Stimulated activated CD8-positive, alpha-beta memory T cell treated with anti-CD3 and anti-CD28 coated beads, Interleukin-7, amount 100 ng/mL, for 1 hour (primary cell): ENCODE measurements at regions not wholly inside any gene's neighbourhood (a gene's known extent, or its start where the extent isn't known, plus 50 kb on each side); places are given as distances from the start of the nearest gene placed in this dataset.
"Not testable (repeated sequence)": the region's sequence is repeated elsewhere in the genome, so short reads cannot be mapped to it uniquely, and the experiment has no call there.

Experiments used
- DNase-seq, 2 donors: peaks; one replicate each; pipeline ENCODE4 v3.0.0-alpha.2; 2020; ENCODE audit warnings: low read depth in 2 of 2

DNA sequence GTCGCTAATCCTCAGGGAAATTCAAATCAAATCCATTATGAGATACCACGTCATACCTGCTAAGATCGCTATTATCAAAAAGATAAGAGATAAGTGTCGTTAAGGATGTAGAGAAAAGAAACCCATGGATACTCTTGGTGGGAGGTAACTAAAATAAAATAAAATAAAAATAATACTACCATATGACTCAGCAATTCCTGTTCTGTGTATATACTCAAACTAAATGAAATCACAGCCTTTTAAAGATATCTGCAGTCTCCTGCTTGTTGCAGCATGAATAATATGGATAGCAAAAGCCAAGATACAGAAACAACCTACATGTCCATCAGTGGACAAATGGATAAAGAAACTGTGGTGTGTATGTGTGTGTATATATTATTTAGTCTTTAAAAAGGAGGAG, 105.8 kb upstream of the IL15 start:
- DNase-seq, result no peak

- DNase-seq, result no peak
Measured at GRCh38 chr4:141534985-141535384, 101.4 kb upstream of the IL15 start.

GRCh38 chr4:141538001-141538400, 98.4 kb upstream of the IL15 start:
- no peak for DNase-seq

DNA sequence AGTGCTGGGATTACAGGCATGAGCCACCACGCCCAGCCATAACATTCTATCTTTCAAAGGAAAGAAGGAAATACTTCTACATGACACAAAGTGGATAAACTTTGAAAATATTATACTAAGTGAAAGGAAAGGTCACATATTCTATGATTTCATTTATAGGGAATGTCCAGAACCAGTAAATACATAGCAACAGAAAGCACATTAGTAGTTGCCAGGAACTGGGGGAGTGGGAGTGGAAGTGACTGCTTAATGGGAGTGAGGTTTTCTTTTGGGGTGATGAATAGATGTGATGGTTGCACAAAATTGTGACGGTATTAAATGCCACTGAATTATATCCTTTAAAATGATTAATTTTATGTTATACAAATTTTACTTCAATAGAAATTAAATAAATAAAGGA, 95.7 kb upstream of the IL15 start:
- no peak for DNase-seq

DNA sequence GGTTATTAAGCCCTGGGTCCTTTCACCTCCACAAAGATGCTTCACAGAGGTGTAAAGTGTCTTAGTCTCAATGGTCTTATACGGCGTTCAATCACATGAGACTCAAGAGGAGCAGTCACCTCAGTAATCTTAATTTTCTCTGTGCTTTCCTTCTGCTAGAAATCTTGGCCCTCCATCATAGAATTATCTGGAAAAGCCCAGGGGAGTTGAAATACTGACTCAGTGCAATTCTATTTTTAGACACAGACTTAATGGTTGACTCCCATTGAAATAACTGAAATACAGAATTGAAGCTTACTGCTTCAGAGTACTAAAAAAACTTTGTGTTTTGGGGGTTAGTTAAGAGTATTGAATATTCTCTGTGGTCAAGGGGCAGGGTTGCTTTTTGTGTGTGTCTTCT, 94.5 kb upstream of the IL15 start:
- no peak for DNase-seq

- no peak for DNase-seq
Measured at GRCh38 chr4:141543176-141543575, 93.2 kb upstream of the IL15 start.

- DNase-seq, result no peak
Measured at GRCh38 chr4:141543706-141544105, 92.7 kb upstream of the IL15 start.

GRCh38 chr4:141548791-141549190, 87.6 kb upstream of the IL15 start:
- DNase-seq, result no peak

DNA sequence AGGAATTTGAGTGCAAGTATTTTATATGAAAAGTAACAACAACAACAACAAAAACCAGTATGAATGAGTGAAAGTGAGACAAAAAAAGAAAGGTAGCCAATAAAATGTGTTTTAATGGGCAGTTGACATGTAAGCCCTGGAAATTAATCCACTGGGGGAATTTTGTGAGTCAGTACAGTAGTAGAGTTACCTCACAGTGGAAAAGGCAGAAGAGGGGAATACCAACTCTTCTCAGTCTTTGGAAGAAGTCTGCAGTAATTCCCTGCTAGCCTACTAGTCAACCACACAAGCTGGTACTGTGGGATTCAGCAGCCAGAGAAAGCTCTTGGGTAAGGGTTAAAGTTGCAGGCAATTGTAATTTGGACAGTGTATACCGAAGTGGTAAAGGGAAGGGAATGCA, 76.3 kb upstream of the IL15 start:
- DNase-seq, result no peak

DNA sequence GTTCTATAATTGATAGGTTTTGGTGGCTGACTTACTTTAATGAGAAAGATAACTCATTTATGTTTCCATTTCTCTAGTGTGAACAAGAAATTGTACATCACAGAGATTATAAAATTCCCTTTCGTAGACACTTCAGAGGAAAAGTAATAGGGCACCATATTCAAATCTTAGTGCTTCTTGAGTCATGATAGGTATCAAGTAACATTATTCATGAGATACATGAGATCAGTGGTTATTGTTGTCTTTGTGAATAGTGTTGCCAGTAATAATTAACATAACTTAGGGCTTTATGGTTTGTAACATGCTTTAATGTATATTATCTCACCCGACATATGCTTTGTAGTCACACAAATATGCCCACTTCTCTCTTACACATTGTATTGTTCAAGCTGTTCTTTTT, 73.7 kb upstream of the IL15 start:
- no peak for DNase-seq

DNA sequence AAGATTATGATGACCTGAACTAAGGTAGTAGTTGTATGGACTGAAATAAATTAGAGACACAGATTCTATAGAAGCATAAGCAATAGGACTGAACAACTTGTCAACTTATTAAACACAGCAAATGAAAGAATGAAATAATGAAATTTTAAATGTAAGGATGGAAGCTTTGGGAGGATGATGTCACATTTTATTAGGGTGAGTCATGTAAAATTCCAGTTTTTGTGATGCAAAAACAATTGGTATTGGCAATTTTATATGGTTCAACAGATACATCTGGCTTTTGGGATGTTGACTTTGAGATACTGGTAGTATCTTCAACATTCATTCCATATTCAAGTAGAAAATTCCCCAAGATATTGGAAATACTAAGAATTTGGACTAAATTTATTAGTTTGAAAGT, 72.7 kb upstream of the IL15 start:
- no peak for DNase-seq

DNA sequence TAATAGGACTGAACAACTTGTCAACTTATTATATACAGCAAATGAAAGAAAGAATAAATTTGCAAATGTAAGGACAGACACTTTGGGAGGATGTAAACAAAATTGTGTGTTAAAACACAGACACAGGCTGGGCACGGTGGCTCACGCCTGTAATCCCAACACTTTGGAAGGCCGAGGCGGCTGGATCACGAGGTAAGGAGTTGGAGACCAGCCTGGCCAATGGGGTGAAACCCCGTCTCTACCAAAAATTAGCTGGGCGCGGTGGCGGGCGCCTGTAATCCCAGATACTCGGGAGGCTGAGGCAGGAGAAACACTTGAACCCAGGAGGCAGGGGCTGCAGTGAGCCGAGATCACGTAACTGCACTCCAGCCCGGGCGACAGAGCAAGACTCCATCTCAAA, 71.4 kb upstream of the IL15 start:
- DNase-seq, result not testable (repeated sequence)

GRCh38 chr4:141565379-141566089, 70.8 kb upstream of the IL15 start:
- DNase-seq, result no peak

- DNase-seq, result no peak
Measured at GRCh38 chr4:141567326-141567915, 69.0 kb upstream of the IL15 start.

DNA sequence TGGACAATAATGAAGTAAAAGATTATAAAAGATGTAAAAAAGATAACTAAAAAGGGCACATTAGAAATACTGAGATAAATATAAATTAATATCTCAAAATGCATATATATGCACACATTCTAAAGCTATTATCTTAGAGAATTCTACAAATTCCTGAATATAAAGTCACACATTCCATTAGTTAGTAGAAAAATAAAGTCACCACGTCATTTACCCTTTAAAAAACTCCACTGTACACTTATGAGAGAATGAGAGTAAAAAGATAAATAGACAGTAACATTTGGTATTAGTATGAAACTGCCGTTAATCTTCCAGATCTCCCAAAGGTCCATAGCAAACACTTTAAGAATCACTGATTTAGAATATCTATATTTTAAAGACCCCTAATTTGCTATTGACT, 67.2 kb upstream of the IL15 start:
- no peak for DNase-seq

- DNase-seq, result no peak
Measured at GRCh38 chr4:141570290-141570689, 66.1 kb upstream of the IL15 start.

GRCh38 chr4:141571362-141571761, 65.0 kb upstream of the IL15 start:
- DNase-seq, result no peak

- DNase-seq, result no peak
Measured at GRCh38 chr4:141571793-141572192, 64.6 kb upstream of the IL15 start.

DNA sequence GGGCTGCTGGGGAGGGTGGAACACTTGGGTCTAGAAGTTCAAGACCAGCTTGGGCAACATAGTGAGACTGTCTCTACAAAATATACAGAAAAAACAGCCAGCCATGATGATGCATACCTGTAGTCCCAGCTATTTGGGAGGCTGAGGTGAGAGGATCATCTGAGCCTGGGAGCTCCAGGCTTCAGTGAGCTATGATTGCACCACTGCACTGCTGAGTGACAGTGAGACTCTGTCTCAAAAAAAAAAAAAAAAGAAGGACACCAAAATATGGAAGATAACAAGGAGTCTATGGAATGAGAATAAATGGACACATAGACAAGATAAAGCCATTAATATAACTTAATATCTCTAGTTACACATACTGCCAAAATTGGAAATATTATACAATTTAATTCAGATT, 62.7 kb upstream of the IL15 start:
- no peak for DNase-seq

DNA sequence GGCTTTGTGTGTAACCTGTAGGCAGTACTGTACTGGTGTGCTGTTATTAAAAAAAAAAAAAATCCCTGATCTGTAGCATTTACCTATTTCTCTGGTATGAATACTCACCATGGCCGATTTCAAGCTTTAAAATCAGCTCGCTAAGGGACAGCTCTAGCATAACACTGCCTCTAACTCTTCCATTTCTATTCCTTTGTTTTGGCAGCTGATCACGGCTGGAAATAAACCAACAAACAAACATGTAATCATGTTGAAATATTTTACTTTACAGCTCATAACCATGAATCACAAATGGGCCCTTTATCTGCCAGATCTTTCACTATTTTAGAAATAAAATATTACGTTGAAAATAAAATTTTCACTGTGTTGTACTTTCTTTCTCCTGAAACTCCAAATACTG, 60.5 kb upstream of the IL15 start:
- DNase-seq, result no peak

- DNase-seq, result no peak
Measured at GRCh38 chr4:141576585-141577110, 59.7 kb upstream of the IL15 start.

DNA sequence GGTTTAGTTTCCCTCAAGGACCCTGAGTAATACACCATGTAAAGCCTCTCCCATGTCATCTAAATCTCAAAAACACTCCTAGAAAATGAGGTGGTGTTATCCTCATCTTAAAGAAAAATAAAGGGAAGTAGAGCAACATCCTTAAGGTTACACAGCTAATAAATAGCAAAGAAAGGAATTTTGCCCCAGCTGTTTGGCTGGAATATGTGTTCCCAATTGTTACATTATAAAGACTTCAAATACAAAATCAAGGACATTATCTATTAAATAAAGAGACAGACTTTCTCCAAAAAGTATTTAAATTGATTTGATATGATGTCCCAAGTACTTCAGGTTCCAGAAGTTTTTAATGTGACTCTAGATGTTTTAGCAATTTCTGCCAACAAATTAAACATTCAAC, 57.9 kb upstream of the IL15 start:
- DNase-seq, result no peak

DNA sequence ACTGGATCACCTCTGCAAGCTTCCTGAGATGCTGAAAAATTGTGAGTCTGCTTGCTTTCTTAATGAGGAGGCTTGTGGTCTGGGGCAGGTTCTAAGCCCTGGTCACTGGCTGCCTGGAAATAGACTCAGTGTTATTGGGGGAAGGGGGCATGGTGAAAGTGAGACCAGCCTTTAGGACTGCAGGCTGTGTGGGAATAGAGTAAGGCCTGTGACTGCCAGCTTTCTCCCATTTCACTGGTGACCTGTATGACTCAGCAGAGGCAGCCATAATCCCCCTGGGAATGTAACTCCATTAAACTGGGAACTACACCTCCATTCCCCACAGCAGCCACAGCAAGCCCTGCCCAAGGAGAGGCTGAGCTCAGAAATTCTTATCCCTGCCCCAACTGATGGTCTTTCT, 55.9 kb upstream of the IL15 start:
- no peak for DNase-seq
